Chondrocyte (in vitro differentiated cells): ENCODE measurements at regions not wholly inside any gene's neighbourhood (a gene's known extent, or its start where the extent isn't known, plus 50 kb on each side); places are given as distances from the start of the nearest gene placed in this dataset.

Source experiments
- DNase-seq: peaks from one replicate; pipeline ENCODE4 v3.0.0; 2021; ENCODE audit warnings: mixed read lengths, low spot score
- H3K27ac Mint-ChIP-seq: one replicate; pipeline ENCODE4 v1.8.0; 2021; ENCODE audit warnings: mild to moderate bottlenecking, moderate library complexity, mixed read lengths; ENCODE audit not compliant: unreplicated experiment
- H3K27me3 Mint-ChIP-seq: 2 replicates; pipeline ENCODE4 v1.8.0; 2021; ENCODE audit warnings: low read depth, mixed read lengths
- H3K36me3 Mint-ChIP-seq: 2 replicates; pipeline ENCODE4 v1.8.0; 2021; ENCODE audit warnings: low read depth, mixed read lengths
- H3K4me1 Mint-ChIP-seq: 2 replicates; pipeline ENCODE4 v1.8.0; 2021; ENCODE audit warnings: low read depth, mild to moderate bottlenecking, mixed read lengths
- H3K4me3 Mint-ChIP-seq: one replicate; pipeline ENCODE4 v1.8.0; 2021; ENCODE audit warnings: mild to moderate bottlenecking, moderate library complexity, mixed read lengths; ENCODE audit not compliant: unreplicated experiment
- H3K9me3 Mint-ChIP-seq: 2 replicates; pipeline ENCODE4 v1.8.0; 2021; ENCODE audit warnings: low read depth, mixed read lengths
- TF ChIP-seq, protein P1 (sequence below): fragments of 200-600 bp; sonication (generic); IDR thresholded peaks from 2 replicates; pipeline ENCODE4 v1.5.0; 2021; ENCODE audit warnings: antibody characterized with exemption, mild to moderate bottlenecking, moderate library complexity

DNA sequence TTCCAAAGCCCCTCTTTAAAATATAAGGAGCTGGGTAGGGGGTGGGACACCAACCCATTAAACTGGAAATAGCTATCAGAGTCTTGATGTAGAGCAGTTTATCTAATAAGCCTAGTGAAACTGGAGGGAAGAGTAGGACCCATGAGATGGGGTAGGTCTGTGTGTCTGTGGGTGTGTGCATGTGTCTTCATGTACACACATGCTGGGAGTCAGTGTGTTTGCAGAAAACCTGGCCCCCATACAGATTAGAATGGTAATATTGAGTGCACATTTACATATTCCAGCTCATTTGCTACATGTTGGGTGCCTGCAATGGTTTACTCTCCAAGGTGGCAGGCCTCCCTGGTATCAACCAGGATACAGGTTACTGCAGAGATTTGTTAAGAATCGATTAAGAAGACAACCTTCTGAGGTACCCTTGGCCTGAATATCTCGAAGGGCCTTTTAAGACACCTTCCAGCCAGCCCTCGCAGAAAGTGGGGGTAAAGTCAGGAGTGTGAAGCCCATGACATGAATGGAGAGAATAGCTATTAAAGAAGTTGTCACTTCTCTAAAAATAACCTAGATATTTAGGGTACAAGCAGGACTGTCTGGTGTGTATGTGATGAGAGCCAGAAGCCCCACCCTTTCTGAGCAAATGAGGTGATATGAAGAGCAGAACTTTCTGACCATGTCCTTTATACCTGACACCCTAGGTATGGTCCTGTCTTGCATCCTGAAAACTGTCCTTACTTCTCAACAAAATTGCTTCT lies 75.7 kb upstream of the TEX13D start:
- no peak overlapping the region for H3K4me3 Mint-ChIP-seq
- H3K27me3 Mint-ChIP-seq = no peaks in the 10 kb centered on the region
- DNase-seq = no peak
- H3K36me3 Mint-ChIP-seq = no peaks in the 10 kb centered on the region
- TF ChIP-seq, protein P1, sequence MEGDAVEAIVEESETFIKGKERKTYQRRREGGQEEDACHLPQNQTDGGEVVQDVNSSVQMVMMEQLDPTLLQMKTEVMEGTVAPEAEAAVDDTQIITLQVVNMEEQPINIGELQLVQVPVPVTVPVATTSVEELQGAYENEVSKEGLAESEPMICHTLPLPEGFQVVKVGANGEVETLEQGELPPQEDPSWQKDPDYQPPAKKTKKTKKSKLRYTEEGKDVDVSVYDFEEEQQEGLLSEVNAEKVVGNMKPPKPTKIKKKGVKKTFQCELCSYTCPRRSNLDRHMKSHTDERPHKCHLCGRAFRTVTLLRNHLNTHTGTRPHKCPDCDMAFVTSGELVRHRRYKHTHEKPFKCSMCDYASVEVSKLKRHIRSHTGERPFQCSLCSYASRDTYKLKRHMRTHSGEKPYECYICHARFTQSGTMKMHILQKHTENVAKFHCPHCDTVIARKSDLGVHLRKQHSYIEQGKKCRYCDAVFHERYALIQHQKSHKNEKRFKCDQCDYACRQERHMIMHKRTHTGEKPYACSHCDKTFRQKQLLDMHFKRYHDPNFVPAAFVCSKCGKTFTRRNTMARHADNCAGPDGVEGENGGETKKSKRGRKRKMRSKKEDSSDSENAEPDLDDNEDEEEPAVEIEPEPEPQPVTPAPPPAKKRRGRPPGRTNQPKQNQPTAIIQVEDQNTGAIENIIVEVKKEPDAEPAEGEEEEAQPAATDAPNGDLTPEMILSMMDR = no peak
- peaks cover 19% of the 10 kb centered on the region for H3K9me3 Mint-ChIP-seq
- H3K4me1 Mint-ChIP-seq = peaks cover 17% of the 10 kb centered on the region
- no peak overlapping the region for H3K27ac Mint-ChIP-seq

DNA sequence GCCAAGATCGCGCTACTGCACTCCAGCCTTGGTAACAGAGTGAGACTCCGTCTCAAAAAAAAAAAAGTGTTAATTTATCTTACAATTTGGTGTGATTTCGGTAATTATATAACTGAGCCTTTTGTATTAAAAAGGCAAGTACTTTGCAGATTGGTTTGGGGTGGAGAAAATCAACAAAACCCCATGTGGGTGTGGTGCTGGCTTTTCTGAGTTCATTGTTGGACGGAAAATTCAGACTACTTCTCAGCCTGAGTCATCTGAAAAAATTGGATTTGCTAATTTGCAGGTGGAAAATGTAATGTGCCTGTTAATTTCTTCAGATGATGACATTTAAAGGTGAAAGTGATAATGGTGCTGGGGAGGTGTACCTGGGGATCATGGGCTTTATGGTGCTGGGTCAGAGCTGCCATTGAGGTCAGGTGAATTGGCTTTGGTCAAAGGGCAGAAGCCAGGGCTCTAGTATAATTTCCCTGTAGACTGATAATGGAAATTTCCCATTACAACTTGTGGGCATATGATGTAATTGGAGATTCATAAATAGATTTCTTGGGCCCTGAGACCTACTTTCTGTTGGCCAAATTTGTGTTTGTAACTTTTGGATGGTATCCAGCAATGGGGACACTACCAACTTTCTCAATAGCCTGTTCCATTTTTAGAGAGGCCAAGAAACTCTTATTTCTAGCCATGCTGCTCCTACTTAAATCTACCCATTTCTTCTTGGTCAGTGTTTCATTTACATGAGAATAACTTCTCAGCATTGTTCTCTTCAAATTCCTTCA lies 74.3 kb upstream of the TEX13D start:
- TF ChIP-seq, protein P1 = no peak
- H3K9me3 Mint-ChIP-seq = peaks cover 12% of the 10 kb centered on the region
- H3K27ac Mint-ChIP-seq = no peak overlapping the region
- no peaks in the 10 kb centered on the region for H3K27me3 Mint-ChIP-seq
- no peak for DNase-seq
- H3K36me3 Mint-ChIP-seq = no peaks in the 10 kb centered on the region
- H3K4me1 Mint-ChIP-seq = peaks cover 17% of the 10 kb centered on the region
- H3K4me3 Mint-ChIP-seq = no peak overlapping the region

DNA sequence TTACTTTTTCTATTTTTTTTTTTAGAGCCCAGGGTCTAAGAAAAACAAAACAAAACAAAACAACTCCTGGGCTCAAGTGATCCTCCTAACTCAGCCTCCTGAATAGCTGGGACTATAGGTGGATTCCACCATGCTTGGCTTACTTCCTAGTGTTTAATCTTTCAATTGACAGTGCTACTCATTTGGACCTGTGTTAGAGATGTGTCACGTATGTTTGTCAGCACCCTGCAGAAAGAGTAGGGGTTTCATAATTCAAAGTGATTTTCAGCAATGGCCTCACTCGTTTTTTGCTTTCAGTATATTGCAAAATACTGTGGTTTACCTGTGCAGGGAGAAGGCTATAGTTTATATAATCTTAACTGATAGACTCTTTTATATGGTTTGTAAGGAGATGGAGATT lies 71.6 kb upstream of the TEX13D start:
- no peaks in the 10 kb centered on the region for H3K27me3 Mint-ChIP-seq
- no peaks in the 10 kb centered on the region for H3K36me3 Mint-ChIP-seq
- H3K4me1 Mint-ChIP-seq = peaks cover 17% of the 10 kb centered on the region
- TF ChIP-seq, protein P1 = no peak
- no peak for DNase-seq
- H3K4me3 Mint-ChIP-seq = no peak overlapping the region
- H3K9me3 Mint-ChIP-seq = peaks cover 9% of the 10 kb centered on the region
- no peak overlapping the region for H3K27ac Mint-ChIP-seq

DNA sequence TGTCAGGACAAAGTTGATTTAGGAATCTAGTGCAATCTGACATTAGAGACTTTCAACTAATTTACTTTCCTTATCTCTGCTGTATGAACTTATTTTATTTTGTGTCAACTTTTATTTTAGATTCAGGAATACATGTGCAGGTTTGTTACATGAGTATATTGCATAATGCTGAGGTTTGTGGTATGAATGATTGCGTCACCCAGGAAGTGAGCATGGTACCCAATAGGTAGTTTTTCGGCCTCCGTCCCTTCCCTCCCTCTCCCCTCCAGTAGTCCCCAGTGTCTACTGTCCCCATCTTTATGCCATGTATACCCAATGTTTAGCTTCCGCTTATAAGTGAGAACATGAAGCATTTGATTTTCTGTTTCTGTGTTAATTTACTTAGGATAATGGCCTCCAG lies 68.7 kb upstream of the TEX13D start:
- TF ChIP-seq, protein P1 = no peak
- H3K4me1 Mint-ChIP-seq = no peaks in the 10 kb centered on the region
- H3K4me3 Mint-ChIP-seq = no peak overlapping the region
- H3K9me3 Mint-ChIP-seq = peaks cover 3% of the 10 kb centered on the region
- H3K27me3 Mint-ChIP-seq = no peaks in the 10 kb centered on the region
- no peaks in the 10 kb centered on the region for H3K36me3 Mint-ChIP-seq
- no peak overlapping the region for H3K27ac Mint-ChIP-seq
- no peak for DNase-seq

DNA sequence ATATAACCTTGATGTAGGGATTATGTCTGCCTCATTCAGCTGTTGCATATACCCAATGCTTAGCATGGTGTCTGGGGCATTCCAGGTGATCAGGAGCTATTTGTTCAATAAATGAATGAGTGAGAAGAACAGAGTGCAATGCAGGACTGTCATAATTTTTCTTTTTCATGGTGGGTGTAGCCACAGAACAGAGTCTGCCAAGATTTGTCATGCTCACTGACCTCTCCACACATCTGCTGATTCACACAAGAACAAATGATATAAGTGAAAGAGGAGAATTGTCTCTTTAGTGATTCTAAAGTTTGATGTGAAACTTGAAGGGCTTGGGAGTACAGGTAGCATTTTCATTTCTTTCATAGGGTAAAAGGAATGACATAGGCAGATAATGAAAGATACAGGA lies 64.4 kb upstream of the TEX13D start:
- no peak for DNase-seq
- no peak overlapping the region for H3K27ac Mint-ChIP-seq
- no peaks in the 10 kb centered on the region for H3K4me1 Mint-ChIP-seq
- TF ChIP-seq, protein P1 = no peak
- no peaks in the 10 kb centered on the region for H3K36me3 Mint-ChIP-seq
- H3K4me3 Mint-ChIP-seq = no peak overlapping the region
- H3K27me3 Mint-ChIP-seq = no peaks in the 10 kb centered on the region
- H3K9me3 Mint-ChIP-seq = peaks cover 4% of the 10 kb centered on the region
